ENCODE measurements at regions not wholly inside any gene's neighbourhood (a gene's known extent, or its start where the extent isn't known, plus 50 kb on each side); places are given as distances from the start of the nearest gene placed in this dataset.

DNA sequence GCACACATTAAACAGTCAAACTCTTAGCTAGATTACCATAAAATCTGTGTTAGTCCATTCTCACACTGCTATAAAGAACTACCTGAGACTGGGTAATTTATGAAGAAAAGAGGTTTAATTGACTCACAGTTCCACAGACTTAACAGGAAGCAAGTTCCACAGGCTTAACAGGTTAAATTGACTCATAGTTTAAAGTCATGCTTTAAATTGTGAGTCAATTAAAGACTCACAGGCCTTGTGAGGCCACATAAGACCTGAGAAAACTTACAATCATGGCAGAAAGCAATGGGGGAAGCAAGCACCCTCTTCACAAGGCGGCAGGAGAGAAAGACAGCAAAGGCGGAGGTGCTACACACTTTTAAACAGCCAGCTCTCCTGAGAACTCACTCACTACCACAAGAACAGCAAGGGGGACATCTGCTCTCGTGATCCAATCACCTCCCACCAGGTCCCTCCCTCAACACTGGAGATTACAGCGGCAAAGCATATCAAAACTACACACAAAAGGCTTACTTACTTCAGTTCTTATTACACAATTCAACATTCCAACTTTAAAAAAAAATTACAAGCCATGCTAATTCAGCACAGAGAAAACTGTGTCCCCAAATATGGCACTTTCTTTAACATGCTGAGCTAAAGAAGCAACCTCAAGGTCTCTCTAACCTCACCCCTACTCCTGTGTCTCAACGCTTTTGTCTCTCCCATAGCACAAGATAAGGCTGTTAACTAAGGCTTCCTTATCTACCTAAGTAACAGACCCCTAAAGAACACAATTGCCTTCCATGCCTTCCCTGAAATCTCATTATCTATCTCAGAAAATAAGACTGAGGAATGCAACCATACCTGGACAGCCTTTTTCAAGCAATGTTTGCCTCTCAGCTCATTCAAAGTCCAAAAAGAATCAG lies 805.1 kb downstream of the NR2F1-AS1 start:
- WGBS (ENCODE audit: insufficient coverage, low coverage, low lambda C conversion rate, missing lambda C conversion rate) = 64% methylated on average over 5 of the region's 5 CpGs
- no peaks in the 10 kb centered on the region for H3K27me3 ChIP-seq
- no peaks in the 10 kb centered on the region for H3K9me3 ChIP-seq
- intact Hi-C loops (cut with DNase I) = no loop called here
- ATAC-seq = no peak
- TF ChIP-seq CTCF (IDR thresholded peaks at IDR 0.05) = no peak
- TF ChIP-seq POLR2A (IDR thresholded peaks at IDR 0.05) = no peak
- H3K27ac ChIP-seq = no peak overlapping the region
- no peak for DNase-seq
- H3K4me3 ChIP-seq = no peak overlapping the region
- H3K36me3 ChIP-seq = no peaks in the 10 kb centered on the region
- no peaks in the 10 kb centered on the region for H3K4me1 ChIP-seq

DNA sequence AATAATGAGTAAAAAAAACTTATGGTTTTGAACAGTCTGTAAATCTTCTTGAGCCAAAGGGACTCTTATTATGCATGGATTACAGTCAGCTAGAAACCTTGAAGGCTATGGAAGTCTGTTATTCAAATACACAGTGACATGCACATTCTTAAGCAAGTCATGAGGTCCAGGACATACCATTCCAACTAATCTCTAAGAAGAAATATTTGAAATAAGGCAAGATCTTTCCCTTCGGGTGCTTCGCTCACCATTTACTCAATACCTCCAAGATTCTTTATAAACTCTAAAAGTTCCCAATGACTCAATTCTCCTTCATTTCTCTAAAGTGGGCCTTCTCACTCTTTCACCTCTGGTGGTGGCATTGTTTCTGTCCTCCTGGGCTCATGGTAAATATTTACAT lies 811.0 kb downstream of the NR2F1-AS1 start:
- no peaks in the 10 kb centered on the region for H3K36me3 ChIP-seq
- H3K9me3 ChIP-seq = no peaks in the 10 kb centered on the region
- no peak for ATAC-seq
- intact Hi-C loops (cut with DNase I) = no loop called here
- DNase-seq = no peak
- WGBS (ENCODE audit: insufficient coverage, low coverage, low lambda C conversion rate, missing lambda C conversion rate) = 90% methylated on average over 2 of the region's 2 CpGs
- TF ChIP-seq POLR2A (IDR thresholded peaks at IDR 0.05) (no peak), CTCF (IDR thresholded peaks at IDR 0.05) (no peak)
- H3K4me1 ChIP-seq = no peaks in the 10 kb centered on the region
- H3K27ac ChIP-seq = no peak overlapping the region
- no peaks in the 10 kb centered on the region for H3K27me3 ChIP-seq
- H3K4me3 ChIP-seq = no peak overlapping the region

DNA sequence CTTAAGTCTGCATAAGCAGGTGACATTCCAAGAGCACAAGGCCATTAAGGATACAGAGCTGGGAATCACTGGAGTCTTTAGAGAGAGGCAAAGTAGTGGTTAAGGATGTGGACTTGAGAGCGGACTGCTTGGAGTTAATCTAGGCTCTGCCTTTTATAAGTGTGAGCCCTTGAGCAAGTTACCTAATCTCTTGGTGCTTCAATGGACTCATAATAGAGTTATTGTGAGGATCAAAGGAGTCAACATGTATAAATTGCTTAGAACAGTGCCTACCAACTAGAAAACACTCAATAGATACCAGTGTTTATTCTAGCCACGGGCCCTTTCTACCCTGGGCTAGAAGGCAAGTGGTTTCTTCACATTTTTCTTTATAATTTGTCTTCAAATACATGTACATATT lies 819.4 kb downstream of the NR2F1-AS1 start:
- Histone ChIP-seq H3K36me3 (no peaks in the 10 kb centered on the region), H3K4me3 (no peak overlapping the region), H3K9me3 (no peaks in the 10 kb centered on the region), H3K27me3 (no peaks in the 10 kb centered on the region), H3K4me1 (no peaks in the 10 kb centered on the region), H3K27ac (no peak overlapping the region)
- intact Hi-C loops (cut with DNase I) = no loop called here
- TF ChIP-seq CTCF (IDR thresholded peaks at IDR 0.05) (no peak), POLR2A (IDR thresholded peaks at IDR 0.05) (no peak)
- 52% methylated on average over 2 of the region's 2 CpGs for WGBS (ENCODE audit: insufficient coverage, low coverage, low lambda C conversion rate, missing lambda C conversion rate)
- no peak for DNase-seq
- no peak for ATAC-seq

DNA sequence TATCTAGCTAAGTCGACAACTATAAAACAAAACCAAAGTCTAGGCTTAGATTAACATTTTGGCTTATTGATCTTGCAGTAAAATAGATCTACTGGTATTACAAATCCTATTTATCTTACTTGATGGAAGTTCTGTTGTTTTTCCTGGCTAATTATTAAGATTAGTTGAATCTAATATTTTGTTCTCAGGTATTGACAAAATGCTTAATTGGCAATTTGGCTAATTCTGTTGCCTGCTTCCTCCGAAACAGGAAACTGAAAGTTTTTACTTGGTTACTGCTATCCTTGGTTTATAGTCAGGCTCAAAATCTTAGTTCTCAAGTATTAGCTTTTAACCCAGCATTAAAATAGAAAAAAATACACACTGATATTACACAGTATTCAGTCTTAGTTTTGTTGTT lies 820.5 kb downstream of the NR2F1-AS1 start:
- no peak overlapping the region for H3K4me3 ChIP-seq
- no peaks in the 10 kb centered on the region for H3K27me3 ChIP-seq
- DNase-seq (no peak), ATAC-seq (no peak)
- WGBS (ENCODE audit: insufficient coverage, low coverage, low lambda C conversion rate, missing lambda C conversion rate) = 75% methylated on average over 2 of the region's 2 CpGs
- no peaks in the 10 kb centered on the region for H3K36me3 ChIP-seq
- TF ChIP-seq CTCF (IDR thresholded peaks at IDR 0.05) = no peak
- no peak for TF ChIP-seq POLR2A (IDR thresholded peaks at IDR 0.05)
- intact Hi-C loops (cut with DNase I) = no loop called here
- no peak overlapping the region for H3K27ac ChIP-seq
- no peaks in the 10 kb centered on the region for H3K9me3 ChIP-seq
- no peaks in the 10 kb centered on the region for H3K4me1 ChIP-seq
